ENCODE measurements at regions not wholly inside any gene's neighbourhood (a gene's known extent, or its start where the extent isn't known, plus 50 kb on each side); places are given as distances from the start of the nearest gene placed in this dataset.

DNA sequence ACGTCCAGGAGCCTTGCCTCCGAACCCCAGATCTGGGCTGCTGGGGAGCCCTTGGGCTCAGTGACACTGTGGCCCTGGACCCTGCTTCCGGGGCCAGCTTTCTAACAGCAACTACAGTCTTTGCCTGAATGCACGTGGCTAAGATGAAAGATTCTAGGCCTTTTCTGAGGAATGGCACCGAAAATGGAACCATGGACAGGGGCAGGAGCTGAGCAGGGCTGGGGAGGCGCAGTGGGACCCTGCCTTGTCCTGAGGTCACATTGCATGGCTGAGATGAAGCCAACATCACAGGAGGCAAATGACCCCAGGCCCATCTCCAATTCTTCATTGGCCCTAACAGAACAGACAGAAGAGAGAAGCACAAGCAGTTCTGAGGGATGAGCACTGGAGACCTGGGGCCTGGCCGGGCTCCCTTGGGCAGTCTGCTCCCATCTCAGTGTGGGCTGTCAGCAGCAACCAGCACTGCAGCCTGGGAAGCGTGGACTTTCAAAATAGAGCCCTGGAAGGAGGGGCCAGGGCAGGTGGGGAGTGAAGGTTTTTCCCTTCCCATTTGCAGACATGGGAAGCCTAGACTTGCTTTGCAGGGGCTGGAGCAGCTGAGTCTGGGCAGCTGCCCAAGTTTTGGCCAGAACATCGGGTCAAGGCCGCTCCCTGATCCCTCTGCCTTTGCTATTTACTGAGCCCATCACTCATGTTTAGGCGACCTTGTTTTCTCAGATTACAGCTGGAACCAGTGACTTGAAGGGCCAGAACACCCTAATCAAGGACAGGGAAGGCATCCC lies 114.4 kb upstream of the TCERG1L start:
- no peak for DNase-seq (ENCODE audit: low spot score)

GRCh38 chr10:131426534-131426898 lies 115.0 kb upstream of the TCERG1L start:
- DNase-seq (ENCODE audit: low spot score) = no peak

- DNase-seq (ENCODE audit: low spot score) = no peak
These were observed 115.8 kb upstream of the TCERG1L start for GRCh38 chr10:131427281-131427680.

GRCh38 chr10:131427901-131428300 lies 116.4 kb upstream of the TCERG1L start:
- DNase-seq (ENCODE audit: low spot score) = no peak

GRCh38 chr10:131429141-131429540 lies 117.6 kb upstream of the TCERG1L start:
- DNase-seq (ENCODE audit: low spot score) = no peak

DNA sequence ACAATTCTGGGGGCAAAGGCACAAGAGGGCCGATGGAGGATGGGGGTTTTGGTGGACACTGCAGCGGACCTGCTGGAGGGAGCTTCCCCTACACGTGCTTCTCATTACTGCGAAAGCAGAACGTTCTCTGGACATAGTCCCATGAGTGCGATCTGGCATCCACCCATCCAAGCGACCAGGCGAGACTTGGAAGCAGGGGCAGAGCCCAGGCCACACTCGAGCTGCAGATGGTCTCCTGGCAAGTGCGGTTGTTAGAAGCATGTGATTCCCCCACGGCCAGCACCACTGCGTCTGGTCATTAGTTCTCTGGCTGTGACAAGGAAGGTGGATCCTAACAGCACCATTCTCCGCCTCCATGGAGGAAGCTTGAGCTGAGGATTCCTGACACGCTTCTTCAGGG lies 118.4 kb upstream of the TCERG1L start:
- no peak for DNase-seq (ENCODE audit: low spot score)

- DNase-seq (ENCODE audit: low spot score) = no peak
These were observed 119.3 kb upstream of the TCERG1L start for GRCh38 chr10:131430716-131431412.

GRCh38 chr10:131431533-131431932 lies 120.0 kb upstream of the TCERG1L start:
- DNase-seq (ENCODE audit: low spot score) = no peak

DNA sequence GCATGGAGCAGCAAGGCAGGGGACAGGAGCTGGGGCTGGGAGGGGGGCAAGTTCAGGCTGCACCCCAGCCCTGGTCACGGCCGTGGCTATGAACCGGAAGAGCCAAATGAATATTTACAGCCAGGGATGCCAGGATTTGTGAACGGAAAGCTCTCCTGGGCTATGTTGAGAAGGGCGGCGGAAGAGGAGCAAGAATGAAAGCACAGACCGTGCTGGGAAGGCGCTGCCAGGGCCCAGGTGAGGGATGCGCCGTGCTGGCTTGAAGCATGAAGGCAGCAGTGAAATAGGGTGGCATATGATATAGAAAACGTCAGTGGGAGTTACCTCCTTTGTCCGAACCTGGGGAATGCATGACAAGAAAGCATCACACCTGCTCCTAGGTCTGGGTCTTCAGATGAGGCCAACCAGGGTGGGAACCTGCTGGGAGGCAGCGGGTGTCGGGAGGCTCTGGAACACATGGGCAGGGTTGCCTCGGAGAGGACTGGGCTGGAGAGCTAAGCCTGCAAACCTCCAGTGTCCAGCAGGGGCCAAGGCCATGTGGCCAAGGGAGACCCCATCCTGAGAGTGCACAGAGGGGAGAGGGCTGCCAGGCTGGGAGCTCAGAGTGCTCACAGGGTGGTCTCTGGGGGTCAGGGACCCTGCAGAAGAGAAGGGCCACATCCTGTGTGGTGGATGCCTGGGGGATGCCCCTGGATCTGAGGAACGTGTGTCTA lies 120.6 kb upstream of the TCERG1L start:
- no peak for DNase-seq (ENCODE audit: low spot score)

- DNase-seq (ENCODE audit: low spot score) = no peak
These were observed 122.0 kb upstream of the TCERG1L start for GRCh38 chr10:131433568-131433967.

DNA sequence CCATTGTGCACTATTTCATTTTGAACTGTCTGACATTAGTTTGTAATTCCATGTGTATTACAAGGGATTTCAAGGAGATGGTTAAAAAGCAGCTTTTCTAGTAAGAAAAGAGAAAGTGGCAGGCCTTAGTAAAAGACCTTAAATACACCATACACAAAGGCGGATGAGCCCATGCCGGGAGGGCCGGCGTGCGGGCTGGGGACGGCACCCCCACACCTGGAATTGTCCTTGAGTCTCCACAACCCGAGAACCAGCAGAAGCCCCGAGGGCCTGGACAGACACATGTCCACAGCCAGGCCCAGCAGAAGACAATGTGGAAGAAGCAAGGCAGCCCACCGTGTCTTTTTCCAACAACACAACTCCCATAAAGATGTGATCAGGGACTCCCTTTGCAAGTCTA lies 123.7 kb upstream of the TCERG1L start:
- no peak for DNase-seq (ENCODE audit: low spot score)

DNA sequence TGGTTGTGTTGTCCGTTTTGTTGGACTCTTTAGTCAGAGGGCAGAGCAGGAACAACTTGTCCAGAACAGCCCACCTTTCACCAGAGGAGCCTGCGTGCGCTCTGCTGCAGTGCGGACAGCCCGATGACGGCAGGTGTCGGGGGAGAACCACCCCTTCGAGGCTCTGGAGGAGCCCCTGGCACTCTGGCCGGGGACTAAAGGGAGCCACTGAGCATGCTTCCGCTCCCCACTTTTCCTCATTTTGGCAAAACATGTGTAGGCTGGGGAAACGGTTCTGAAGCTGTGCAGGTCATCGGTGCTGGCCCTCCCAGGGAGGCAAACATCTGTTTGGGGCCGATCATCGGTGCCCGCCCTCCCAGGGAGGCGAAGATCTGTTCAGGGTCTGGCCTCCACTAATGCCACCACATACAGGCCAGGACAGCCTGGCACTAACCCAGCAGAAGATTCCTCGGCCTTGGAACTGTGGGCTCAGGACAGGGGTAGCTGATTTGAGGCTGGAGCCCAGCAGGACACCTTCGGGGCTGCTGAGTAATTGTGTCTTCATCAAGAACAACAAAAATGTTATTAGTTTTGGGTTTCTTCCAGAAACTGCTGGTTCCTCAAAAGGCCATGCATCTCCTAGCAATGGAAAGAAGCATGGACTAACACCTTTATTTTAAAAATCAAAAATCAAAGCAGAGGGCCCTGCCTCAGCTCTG lies 124.4 kb upstream of the TCERG1L start:
- no peak for DNase-seq (ENCODE audit: low spot score)

DNA sequence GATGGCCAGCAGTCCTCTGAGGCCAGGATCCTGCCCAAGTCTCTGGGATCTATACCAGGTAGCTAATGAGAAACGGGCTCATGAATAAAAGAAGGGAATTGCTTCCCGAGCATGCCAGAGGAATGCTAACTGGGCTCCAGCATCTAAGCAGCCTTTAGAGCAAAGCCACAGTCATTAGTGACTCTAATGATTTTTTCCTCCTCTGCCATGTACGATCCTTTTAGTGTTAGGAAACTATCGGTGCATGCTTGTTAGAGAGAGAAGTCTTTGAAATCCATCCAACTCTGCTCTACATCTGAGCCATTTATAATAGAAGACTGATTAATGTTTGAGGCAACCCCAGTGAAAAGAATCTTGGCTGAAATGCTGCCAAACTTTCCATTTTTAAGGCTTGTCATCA lies 124.9 kb upstream of the TCERG1L start:
- no peak for DNase-seq (ENCODE audit: low spot score)

- no peak for DNase-seq (ENCODE audit: low spot score)
These were observed 126.3 kb upstream of the TCERG1L start for GRCh38 chr10:131437556-131438475.

- no peak for DNase-seq (ENCODE audit: low spot score)
These were observed 127.1 kb upstream of the TCERG1L start for GRCh38 chr10:131438665-131439064.

GRCh38 chr10:131439705-131440104 lies 128.2 kb upstream of the TCERG1L start:
- no peak for DNase-seq (ENCODE audit: low spot score)

DNA sequence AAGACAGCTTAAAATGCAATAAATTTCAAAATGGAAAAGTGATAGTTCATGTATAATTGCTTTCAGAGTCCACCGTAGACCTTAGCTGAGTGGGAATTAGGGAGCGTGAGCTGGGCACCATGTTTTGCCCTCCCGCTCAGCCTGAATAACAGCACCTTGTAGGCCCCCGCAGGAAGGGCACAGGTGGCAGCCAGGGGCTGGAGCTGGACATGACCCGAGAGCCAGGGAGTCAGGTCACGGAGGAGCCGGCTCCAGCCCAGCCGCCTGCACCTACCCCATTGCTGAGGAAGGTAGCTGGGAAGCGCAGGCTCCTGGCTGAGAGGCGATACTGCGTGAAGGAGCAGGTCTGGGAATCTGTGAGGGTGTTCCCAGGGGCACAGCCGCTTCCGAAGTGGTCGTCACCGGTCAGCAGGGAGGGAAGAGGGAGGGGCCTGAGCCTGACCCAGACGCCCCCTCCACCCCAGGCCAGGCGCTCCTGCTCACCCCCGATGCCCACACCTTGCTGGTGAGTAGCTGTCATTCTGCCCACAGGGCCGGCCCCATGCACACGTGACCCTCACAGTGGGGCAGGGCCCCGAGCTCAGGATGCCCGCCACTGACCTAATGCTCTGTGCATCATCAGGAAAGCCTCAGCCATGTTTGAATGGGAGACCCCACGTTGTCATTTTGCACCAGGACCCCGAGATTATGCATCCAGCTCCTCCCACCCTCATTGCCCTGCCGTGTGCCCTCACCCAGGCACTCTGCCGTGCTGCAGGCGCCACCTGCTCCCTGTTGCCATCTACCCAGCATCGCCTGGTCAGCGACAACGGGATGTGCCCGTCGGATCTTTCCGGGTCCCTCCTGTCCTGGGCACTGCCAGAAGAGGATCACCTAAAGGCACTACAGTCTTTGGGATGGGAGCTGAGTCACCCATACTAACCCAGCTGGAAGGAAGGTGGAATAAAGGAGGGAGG lies 129.2 kb upstream of the TCERG1L start:
- no peak for DNase-seq (ENCODE audit: low spot score)

GRCh38 chr10:131442271-131442670 lies 130.8 kb upstream of the TCERG1L start:
- no peak for DNase-seq (ENCODE audit: low spot score)

DNA sequence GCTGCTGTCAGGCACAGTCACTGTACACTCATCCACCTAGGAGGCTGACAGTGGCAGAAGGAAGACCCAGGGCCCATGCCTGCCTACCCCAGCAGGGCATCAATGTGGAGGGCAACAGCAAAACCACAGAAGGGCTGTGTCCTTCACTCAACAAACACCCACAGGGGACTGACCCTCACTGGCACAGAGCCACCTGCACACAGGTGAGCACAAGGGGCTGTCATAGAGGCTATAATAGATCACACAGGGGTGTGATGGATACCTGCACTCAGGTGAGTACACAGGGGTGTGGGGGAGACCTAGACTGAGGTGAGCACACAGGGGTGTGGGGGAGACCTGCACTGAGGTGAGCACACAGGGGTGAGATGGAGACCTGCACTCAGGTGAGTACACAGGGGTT lies 132.8 kb upstream of the TCERG1L start:
- no peak for DNase-seq (ENCODE audit: low spot score)

DNA sequence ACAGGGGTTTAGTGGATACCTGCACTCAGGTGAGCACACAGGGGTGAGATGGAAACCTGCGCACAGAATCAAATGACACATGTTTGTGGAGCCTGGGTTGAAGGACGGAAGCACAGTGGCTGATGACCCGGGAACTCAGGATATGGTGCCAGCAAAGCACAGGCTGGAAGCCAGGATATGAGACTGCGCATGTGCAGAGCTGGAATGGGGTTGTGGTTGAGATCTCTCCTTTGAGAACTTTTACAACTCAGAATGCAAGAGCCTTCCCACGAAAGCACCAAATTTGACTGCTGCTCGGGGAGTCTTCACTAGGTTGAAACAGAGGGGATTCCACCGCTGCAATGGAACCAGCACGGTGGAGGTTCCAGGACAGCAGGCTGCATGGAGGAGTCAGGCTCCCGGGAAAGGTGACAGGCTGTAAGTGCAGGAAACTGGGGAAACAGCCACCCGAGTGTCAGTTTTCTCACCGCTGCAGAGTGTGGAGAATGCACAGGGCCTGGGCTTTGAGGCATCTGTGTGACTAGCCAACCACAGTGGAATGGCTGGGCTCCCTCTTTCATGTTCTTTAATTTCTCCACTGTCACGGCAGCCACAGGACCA lies 133.4 kb upstream of the TCERG1L start:
- no peak for DNase-seq (ENCODE audit: low spot score)
